ENCODE measurements at regions not wholly inside any gene's neighbourhood (a gene's known extent, or its start where the extent isn't known, plus 50 kb on each side); places are given as distances from the start of the nearest gene placed in this dataset.
A peak's percentile ranks its signal among the peaks of the same experiment; 100 is the strongest.
"Not testable (repeated sequence)": the region's sequence is repeated elsewhere in the genome, so short reads cannot be mapped to it uniquely, and the experiment has no call there.

DNA sequence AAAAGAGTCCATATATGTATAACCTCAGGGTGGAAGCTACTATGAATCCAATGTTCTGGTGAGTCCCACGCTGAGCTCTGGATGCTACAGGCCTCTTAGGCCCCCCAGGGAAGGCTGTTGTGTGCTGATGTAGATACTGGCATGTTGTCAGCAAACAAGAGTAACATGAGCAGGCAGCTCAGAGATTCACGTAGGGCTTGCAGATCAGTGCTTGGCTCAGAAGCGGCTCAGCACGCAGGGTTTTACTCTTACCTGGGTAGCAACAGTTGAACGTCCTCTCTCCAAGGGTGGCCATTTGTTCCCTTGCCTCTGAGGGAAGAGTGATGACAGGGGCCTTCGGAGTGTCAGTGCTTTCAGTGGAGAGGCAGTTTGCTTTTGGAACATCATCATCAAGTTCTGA lies 93.4 kb downstream of the ZFP64 start:
- no peak for DNase-seq

DNA sequence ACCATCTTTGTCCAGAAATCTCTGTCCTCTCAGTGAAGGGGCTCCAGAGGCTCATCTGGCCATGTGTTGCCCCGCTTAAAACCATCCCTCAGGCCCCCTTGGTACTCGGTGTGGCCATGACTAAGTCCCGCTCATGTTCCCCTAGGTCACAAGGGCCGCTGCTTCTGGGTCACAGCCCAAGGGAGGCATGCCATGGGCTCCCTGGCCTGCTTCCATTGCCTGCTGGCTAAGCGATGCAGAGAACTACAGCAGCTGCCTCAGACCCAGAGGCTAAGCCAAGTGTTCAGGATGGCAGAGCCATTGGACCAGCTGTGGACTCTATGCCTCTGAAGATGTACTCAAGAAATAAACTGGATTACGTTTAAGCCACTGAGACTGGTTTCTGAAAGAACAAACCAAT lies 95.5 kb downstream of the ZFP64 start:
- no peak for DNase-seq

DNA sequence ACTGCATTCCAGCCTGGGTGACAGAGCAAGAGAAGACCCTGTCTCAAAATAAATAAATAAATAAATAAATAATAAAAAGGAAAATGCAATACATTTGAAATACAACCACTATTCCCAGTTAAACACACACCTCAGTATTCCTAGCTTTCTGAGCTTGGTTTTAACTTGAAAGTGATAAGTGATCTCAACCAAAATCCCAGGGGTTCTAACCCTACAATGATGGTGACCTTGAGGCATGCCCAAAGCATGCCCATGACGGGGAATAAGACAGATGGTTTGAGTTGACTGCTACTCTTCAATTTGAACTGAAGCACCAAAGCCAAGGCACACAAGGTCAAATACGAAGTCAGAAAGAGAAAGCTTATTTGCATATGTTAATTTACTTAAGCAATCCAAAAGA lies 96.9 kb downstream of the ZFP64 start:
- DNase-seq = no peak

DNA sequence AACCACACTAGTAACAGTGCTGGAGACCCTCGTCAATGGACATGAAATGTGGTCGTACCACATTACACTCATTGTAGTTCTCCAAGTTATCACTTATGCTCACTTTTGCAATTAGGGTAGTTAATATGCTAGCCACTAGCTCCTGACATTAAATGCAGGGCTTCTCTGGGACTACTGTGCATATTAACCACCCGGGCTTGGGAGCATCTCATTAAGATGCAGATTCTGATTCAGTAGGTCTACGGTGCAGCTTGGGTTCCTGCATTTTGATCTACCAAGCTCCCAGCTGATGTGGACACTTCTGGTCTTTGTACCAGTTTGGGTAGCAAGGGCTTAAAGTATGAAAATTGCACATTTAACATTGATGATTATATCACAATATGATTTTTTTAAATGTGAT lies 98.0 kb downstream of the ZFP64 start:
- no peak for DNase-seq

DNA sequence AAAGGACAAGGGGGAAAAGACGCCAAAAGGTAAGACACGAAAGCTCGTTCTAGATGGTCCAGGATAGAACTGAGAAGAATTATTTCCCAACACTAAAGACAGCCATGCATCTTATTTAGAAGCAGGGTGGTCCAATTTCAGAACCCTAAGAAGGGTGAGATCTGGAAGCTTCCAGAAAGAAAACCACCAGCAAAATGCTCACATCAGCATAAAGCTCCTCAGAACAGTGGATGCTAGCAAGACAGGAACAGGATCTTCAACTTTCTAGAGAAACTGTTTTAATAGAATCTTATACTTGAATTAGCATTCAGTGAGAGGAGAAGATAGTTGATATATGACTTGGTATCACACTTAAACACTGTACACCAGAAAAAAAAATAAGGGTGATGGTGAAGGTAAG lies 101.5 kb downstream of the ZFP64 start:
- no peak for DNase-seq

DNA sequence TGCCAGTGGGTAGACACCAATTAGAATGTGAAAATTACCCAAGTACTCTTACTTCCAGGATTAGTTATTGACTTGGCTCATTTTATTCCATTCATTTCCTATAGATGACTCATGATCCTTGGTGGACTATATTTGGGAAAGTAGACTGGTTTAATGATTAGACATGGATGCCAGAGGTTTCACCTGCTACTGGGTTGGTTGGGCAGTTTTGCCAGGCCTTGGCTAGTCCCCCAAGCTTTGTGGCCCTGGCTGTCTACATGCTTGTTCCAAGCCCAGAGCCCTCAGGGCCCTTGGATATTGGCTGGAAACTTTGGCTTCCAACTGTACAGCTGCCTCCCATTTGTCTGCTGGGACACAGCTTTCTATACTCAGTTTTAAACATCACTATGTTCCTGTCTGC lies 104.1 kb downstream of the ZFP64 start:
- no peak for DNase-seq

DNA sequence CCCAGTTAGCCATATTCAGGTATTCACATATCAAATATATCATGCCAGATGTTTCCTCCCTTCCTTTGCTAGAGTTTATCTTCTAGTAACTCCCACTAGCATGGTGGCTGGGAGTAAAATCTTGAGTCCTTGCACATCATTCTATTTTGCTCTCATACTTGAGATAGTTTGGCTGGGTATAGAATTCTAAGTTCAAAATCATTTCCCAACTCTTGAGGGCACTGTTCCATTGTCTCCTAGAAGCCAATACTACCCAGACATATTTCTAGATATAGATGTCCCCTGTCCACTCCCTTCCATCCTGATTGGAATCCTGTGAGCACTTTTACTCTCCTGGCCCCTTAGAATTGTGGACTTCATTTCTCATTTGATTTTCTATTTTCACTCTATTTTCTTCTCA lies 104.7 kb downstream of the ZFP64 start:
- DNase-seq = no peak

DNA sequence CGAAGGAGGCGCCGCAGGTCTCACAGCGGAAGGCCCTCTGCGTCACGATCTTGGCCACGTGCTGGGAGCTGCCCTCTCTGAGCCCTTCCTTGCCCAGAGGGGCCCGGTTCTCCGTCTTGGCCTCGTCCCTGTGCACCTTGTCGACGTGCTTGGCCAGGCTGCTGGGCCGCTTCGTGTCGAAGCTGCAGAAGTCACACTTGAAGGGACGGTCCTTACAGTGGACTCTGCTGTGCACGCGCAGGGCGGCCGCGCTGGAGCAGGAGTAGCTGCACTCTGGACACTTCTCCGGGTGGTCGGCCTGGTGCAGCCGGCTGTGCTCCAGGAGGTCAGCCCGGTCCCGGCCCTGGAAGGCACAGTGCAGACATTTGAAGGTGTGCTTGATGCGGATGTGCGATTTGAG lies 106.9 kb downstream of the ZFP64 start:
- DNase-seq = no peak

DNA sequence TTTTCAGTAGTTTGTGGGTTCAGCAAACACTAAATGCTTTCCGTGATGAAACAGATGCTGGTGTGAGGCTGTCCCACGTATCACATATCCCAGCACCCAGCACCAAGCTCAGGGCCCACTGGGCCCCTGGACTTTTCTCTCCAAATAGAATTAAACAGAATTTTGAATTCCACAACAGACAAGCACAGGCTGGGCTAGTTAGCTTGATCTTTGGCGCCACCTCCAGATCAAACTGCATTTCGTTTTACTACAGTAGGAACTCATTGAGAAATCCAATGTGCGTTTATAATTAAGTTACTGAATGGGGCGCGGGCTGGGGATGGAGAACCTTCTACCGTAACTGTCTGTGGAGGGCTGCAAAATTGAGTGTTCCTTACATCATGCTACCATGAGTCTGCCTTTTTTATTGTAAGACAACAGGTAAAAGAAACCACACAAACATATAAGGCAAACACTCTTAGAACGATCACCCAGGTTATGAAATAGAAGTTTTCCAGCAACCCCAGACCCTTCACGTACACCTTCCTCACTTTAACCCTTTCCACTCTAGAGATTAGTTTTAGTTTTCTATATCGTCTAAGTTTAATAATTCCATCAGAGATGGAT lies 107.8 kb downstream of the ZFP64 start:
- DNase-seq = peak; percentile 54

DNA sequence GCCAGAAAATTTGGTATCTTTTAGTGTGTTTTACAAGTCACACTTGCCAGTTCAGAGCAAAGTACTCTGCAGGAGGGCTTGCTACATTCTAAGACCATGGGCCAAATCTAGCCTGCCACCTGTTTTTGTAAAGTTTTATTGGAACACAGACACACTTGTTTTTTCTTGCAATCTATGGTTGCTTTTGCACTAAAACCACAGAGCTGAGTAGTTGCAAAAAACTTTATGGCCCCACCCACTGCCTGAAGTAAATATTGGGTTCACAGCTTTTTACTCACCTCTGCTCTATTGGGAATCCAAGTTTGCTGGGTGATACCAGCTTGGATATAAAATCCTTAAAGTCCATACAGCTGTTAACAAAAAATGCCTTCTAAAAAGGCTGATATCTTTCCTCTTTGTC lies 109.0 kb downstream of the ZFP64 start:
- peak; percentile 9 for DNase-seq

DNA sequence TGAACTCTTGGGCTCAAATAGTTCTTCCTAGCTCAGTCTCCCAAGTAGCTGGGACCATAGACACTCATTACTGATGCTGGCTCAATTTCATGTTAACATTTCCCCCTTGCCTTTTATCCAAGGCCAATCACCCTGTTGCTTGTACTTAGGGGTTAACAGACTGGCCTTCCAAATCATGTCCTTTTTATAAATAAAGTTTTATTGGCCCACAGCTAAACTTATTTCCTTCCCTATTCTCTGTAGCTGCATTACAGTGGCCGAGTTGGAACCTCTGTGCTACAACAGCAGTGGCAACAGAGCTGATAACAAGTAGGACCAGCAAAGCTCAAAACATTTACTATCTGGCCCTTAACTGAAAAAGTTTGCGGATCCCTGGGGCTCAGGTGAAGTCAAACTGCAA lies 109.8 kb downstream of the ZFP64 start:
- DNase-seq = no peak

DNA sequence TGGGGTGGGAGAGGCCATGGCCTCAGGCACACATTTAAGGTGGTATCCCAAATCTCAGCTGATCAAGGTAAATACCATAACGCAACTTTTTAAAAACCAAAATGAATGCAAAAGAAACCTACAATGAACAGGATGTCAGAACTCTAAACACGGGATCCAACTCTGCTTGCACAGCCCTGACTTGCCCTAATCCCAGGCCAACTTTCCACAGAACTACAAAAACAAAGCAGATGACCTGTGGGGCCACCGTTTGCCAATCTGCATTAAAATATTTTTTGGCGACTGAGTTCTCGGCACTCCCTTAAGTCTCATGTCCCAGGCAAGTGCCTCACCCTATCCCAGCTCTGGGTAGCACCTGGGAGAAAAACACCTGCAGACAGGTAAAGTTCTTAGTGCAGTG lies 110.5 kb downstream of the ZFP64 start:
- no peak for DNase-seq

DNA sequence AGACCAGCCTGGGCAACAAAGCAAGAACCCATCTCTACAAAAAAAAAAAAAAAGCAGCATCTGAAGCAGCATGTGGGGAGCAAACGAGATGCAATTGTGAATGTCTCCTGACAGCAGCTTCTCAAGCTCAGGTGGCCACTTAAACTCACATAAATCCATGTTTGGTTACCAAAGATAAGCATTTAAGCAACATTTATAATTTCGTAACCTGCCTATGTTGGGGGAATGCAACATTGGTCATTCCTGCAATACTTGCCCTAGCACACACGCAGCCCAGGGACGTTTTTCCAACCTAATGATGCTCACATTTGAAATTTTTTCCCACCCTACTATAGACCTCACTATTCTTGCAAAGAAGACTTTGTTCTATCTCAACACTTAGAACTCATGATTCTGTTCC lies 113.3 kb downstream of the ZFP64 start:
- DNase-seq = no peak

DNA sequence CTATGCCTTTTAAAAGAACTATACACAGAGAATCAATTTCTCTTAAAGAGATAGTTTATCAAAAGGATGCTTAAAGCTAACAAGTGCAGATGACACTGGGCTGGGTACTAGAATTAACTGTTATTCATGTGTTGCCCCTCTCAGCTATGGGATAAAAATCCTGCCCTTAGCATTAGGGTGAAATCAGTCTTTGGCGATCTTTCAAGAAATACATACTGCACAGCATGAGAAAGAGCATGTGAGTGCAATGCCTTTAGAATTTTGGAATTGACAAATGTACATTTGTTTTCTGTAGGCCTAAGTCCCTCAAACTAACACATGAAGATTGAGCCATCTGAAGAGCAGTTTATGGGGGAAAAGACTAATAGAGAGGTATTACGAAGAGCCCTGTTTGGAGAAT lies 115.4 kb downstream of the ZFP64 start:
- no peak for DNase-seq

DNA sequence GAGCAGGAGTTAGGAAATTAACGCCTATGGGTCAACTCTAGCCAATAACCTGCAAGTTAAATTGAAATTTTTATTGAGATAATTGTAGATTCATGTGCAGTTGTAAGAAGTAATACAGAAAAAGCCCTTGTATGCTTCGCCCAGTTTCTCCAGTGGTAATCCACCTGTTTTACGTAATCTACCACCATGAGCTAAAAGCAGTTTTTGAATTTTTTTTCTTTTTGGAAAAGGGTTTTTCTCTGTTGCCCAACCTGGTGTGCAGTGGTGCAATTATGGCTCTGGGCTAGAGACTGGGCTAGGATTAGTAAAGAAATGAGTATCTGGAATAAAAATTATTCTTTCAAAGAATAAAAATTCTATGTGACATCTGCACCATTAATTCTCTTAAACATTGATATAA lies 116.2 kb downstream of the ZFP64 start:
- DNase-seq = no peak

DNA sequence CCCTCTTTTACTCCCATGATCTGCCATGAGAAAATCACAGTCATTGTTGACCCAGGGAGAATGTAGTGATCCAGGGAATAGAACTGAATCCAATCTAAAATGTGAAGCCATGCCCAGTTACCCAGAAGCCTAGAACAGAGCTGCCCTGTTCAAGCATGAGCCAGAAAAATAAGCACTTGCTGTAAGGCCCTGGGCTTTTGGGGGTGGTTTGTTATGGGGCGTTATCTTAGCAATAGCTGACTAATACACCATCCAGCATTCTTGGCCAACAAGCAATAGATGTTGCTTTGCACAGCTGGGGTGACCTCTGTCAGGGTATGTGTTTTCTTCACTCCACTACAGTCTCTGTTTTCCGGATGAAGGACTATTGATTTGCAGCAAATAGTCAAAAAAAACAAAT lies 120.4 kb downstream of the ZFP64 start:
- DNase-seq = no peak

DNA sequence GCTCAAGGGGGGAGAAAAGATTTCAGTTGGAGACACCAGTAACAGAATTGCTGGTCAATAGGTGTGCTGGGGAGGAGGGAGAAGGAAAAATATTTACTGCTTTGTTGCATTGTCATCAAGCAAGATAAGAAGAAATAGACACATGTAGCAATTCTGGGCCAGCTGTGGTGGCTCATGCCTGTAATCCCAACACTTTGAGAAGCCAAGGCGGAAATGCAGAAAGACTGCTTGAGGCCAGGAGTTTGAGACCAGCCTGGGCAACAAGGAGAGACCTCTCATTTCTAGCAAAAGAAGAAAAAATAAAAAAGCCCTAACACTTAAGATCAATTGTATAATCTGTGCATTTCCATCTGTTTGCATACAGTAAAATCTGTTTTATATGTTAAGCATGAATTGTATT lies 126.6 kb downstream of the ZFP64 start:
- no peak for DNase-seq

DNA sequence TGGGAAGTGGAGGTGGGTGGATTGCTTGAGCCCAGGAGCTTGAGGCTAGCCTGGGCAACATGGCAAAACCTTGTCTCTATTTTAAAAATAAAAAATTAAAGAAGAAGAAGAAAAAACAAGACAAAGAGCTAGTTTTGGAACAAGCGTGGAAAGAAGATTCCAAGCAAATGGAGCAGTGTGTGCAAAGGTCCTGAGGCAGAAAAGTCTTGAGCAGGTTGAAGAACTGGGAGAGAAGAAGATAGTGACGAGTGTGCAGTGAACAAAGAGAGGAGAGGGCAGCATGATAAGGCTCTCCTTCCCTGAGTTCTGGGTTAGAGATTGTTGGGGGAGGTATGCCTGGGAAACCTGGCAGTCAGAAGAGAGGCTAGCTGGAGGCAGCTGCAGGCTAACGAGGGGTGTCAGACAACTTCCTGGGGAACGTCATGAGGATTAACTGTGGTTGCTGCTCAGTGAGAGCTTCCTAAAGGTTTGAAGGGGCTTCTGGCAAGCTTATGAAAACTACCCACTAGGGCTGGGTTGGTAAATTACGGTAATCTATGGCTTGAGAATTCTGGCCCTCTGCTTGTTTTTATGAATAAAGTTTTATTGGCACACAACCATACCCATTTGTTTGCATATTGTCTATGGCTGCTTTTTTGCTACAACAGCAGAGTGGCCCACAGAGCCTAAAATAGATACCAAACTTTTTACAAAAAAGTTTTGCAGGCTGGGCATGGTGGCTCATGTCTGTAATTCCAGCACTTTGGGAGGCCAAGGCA lies 128.9 kb downstream of the ZFP64 start:
- DNase-seq = no peak

DNA sequence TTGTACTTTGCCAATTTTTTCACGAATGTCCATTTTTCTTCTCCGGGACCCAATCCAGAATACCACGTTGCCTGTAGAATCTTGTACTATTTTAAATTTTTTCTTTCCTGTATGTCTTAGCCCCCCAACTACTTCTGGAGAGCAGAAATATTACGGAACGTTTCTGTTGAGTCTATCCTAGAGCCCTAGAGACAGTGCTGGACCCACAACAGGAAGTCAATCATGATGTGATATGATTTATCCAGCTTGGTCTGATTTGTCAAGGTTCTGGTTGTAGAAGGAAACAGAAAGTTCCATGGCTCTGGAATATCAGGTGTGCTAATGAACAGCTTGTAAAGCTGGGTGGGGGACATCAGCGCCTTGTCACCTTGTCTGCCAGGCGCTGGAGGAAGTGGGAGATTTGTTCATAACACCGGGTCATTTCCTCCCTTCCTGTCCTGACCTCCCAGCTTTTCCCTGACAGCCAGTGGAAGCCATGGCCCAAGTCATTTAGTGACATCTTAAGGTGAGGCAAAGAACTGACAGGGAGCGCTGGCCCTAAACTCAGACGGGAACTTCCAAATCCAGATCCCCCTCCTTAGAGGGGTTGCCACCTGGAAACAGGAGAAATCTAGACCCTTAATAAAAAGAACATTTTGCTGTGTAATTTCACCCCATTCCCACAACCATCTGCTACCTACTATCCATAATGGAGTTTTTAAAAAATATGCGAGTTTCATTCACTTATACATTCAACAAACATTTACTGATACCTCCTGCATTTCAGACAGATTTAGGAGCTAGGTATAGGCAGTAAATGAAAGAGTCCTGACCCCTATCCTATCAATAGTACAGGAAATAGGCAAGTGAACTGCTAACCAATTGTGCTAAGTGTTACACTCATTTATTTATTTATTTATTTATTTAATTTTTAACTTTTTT lies 130.5 kb downstream of the ZFP64 start:
- DNase-seq = no peak

DNA sequence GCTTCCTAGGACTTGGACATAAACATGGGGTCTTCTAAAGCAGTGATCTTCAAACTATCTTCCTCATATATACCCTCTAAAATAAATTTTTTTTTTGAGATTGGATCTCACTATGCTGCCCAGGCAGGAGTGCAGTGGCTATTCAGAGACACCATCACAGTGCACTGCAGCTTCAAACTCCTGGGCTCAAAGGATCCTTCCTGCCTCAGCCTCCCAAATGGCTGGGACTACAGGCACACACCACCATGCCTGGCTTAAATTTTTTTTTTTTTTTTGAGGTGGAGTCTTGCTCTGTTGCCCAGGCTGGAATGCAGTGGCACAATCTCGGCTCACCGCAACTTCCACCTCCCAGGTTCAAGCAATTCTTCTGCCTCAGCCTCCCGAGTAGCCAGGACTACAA lies 134.4 kb downstream of the ZFP64 start:
- not testable (repeated sequence) for DNase-seq

DNA sequence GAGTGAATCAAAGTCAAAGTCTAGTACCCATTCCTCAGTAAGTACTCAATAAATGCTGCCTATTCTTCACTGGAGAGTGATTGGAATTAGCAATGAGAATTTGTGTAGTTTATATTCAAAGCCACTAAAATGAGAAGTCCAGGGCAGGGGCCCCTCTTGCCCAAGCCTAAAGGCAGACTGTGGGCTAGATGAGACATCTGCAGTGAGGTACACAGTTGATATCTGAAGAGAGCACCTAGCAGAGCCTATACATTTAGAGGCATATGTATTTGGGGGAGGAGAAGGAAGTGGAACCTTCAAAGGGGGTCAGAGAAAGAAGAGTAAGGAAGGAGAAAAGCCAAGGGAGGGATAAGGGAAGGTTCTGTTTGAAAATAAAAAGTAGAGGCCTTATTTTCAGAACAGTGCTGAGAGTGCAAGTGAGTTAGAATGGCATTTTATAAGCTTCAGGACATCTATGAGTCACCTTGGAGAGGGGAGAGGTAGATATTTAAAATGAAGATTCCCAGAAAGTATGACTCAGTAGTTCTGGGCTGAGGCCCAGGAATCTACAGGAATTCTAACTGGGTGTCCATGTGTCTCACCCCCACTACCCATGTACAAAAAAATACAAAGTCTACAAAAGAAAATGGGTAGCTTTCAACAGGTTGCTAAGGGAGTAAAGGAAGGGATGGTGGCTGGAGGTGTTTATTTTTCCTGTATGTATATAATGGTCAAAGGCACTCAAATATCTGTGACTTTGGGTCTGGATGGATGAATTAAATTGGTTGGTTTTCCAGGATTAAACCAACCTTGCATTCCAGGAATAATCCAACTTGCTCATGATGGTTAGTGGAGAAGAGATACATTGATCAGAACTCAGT lies 135.1 kb downstream of the ZFP64 start:
- no peak for DNase-seq

DNA sequence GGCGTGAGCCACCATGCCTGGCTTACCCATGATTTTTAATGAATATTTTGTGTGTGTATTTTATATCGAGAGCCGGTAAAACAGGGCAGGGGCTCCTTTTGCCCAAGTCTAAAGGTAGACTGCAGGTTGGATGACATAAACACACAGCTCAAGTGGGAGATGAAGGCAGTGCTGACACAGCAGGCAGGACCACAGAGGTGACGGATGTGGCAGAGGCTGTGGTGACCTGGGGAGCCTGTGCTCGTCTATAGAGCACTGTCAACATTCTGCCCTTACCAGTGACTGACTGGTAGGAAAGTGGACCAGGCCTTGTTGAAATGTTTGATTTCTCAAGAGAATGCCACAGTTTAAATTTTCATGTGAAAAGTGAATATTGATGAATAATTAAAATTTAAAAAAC lies 137.5 kb downstream of the ZFP64 start:
- DNase-seq = peak; percentile 39
